ENCODE measurements at regions not wholly inside any gene's neighbourhood (a gene's known extent, or its start where the extent isn't known, plus 50 kb on each side); places are given as distances from the start of the nearest gene placed in this dataset.
"Not testable (repeated sequence)": the region's sequence is repeated elsewhere in the genome, so short reads cannot be mapped to it uniquely, and the experiment has no call there.

DNA sequence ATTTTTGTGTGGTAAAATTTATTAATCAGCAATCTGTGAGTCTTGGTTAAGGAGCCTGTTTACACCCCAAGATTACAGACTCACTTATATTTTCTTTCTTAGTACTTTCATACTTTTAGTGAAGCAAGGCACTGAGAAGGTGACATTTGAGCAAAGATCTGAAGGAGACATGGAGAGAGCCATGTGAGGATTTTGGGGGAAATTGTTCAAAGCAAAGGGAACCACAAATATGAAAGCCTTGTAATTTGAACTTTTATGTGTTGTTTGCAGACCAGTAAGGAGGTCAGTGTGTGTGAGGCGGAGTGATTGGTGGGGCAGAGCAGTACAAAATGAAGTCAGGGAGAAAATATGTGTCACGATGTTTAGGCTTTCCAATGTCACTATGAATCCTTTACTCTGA lies 140.7 kb upstream of the KLF12 start:
- TF ChIP-seq GATA1 (IDR thresholded peaks at IDR 0.05; ENCODE audit: low read depth, low read length) (no peak), POLR2A (IDR thresholded peaks at IDR 0.05; ENCODE audit: low read length) (no peak)
- no peak for DNase-seq

- no peak for DNase-seq
- TF ChIP-seq GATA1 (IDR thresholded peaks at IDR 0.05; ENCODE audit: low read depth, low read length) (no peak), POLR2A (IDR thresholded peaks at IDR 0.05; ENCODE audit: low read length) (no peak)
Observed at GRCh38 chr13:74273581-74273980, 139.4 kb upstream of the KLF12 start.

DNA sequence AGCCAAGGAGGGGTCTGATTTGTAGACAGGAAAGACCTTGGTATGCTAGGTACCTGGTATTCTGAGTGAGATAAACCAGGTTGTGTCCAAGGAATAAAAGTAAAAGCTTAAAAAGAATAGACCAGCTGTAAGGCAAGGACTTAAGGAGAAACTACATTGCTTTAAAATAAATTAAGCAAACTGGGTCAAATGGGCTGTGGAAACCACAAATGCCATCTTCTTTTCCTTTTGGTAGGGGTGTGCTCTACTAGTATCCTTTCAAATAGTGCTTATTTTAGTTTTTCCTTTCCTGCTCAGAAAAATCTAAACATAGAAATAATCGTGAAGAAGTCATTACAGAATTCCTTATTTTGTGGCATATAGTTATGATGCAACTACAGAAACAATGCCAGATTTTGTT lies 138.6 kb upstream of the KLF12 start:
- TF ChIP-seq POLR2A (IDR thresholded peaks at IDR 0.05; ENCODE audit: low read length) (no peak), GATA1 (IDR thresholded peaks at IDR 0.05; ENCODE audit: low read depth, low read length) (no peak)
- DNase-seq = no peak

GRCh38 chr13:74270018-74270417 lies 135.8 kb upstream of the KLF12 start:
- DNase-seq = no peak

DNA sequence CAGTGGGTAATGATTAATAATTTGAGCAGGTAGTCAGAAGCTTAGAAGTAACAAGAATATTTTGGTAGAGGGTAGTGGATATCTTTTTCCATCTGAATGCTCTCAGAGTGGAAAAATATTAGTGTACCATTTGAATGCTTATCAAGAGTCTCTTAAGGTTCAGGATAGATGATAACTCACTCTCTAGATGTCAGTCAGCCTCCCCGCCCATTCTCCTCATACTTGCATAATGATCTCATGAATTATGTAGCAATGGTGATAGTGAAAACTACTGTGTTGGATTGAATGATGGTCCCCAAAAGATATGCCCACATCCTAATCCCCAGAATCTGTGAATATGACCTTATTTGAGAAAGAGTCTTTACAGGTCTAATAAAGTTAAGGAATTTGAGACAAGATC lies 132.7 kb upstream of the KLF12 start:
- DNase-seq = no peak

More at GRCh38 chr13:74270018-74270417, 135.8 kb upstream of the KLF12 start:
- TF ChIP-seq GATA1 (IDR thresholded peaks at IDR 0.05; ENCODE audit: low read depth, low read length) = no peak
- no peak for TF ChIP-seq POLR2A (IDR thresholded peaks at IDR 0.05; ENCODE audit: low read length)

DNA sequence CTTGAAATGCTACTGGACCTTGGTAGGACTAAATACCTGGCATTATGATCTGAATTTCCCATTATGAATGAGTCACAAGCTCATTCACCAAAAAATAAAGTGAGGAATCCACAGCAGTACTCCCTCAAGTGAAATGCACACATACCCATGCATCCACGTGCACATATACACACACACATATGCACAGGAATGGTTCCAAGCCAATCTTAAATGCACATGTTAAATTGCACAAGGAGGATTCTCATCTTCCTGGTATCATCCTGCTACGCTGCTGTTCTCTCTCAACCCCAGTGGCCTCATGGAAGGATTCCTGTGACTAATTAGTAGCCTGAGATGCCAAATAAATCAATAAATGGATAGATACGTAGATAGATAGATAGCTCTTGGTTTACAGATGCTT lies 132.1 kb upstream of the KLF12 start:
- DNase-seq = no peak

More for the DNA sequence above, 132.7 kb upstream of the KLF12 start:
- no peak for TF ChIP-seq GATA1 (IDR thresholded peaks at IDR 0.05; ENCODE audit: low read depth, low read length)
- no peak for TF ChIP-seq POLR2A (IDR thresholded peaks at IDR 0.05; ENCODE audit: low read length)

GRCh38 chr13:74264333-74264732 lies 130.1 kb upstream of the KLF12 start:
- TF ChIP-seq GATA1 (IDR thresholded peaks at IDR 0.05; ENCODE audit: low read depth, low read length) = no peak
- no peak for TF ChIP-seq POLR2A (IDR thresholded peaks at IDR 0.05; ENCODE audit: low read length)
- DNase-seq = no peak

More for the DNA sequence above, 132.1 kb upstream of the KLF12 start:
- TF ChIP-seq GATA1 (IDR thresholded peaks at IDR 0.05; ENCODE audit: low read depth, low read length) (no peak), POLR2A (IDR thresholded peaks at IDR 0.05; ENCODE audit: low read length) (no peak)

DNA sequence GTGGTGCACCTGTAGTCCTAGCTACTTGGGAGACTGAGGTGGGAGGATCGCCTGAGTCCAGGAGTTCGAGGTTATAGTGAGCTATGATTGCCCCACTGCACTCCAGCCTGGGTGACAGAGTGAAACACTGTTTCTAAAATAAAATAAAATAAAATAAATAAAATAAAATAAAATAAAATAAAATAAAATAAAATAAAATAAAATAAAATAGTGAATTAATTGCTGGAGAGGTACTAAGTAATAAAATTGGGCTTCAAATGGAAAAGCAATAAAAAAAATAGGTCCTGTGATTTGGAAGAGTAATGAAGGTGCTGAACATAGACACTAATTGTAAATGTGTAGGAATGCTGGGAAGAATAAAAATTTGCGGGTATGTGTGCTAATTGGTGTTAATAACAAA lies 126.2 kb upstream of the KLF12 start:
- DNase-seq = not testable (repeated sequence)

DNA sequence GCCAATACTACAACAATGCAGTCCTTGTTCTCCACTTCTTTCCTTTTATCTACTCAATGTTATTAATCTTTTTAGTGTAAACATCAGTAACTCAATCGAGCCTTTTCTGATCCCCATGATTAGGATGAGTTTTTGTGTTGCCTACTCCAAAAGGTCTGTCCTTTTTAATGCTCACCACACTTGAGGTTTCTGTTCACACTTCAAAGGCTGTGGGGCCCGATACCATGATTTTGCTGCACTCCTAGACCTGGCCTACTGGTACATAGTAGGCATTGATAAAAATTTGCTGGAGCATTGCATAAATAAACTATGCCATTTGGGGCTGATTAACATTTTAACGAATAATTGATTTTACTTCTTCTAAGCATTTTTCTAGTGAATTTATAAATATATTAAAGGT lies 125.4 kb upstream of the KLF12 start:
- TF ChIP-seq GATA1 (IDR thresholded peaks at IDR 0.05; ENCODE audit: low read depth, low read length) = no peak
- no peak for TF ChIP-seq POLR2A (IDR thresholded peaks at IDR 0.05; ENCODE audit: low read length)

DNA sequence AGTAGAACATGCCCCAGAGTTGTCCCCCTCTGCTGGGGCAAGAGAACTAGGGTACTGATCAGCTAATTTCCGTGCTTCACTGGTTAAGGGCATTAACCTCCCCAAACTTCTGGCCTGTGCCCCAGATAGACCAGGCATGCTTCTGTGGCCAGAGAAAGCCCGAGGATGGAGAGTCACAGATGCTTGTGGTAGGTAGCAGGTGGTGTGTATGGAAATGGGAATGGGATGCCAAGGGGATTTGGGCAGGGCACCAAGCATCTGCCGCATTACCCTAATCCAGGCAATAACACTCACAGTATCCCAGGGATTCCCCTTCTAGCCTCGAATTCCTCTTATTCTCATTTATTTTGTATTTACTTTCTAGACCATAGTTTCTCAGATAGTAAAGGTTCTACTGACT lies 124.8 kb upstream of the KLF12 start:
- no peak for DNase-seq
- TF ChIP-seq GATA1 (IDR thresholded peaks at IDR 0.05; ENCODE audit: low read depth, low read length) (no peak), POLR2A (IDR thresholded peaks at IDR 0.05; ENCODE audit: low read length) (no peak)

More for the DNA sequence above, 125.4 kb upstream of the KLF12 start:
- no peak for DNase-seq

GRCh38 chr13:74256969-74257368 lies 122.8 kb upstream of the KLF12 start:
- TF ChIP-seq POLR2A (IDR thresholded peaks at IDR 0.05; ENCODE audit: low read length) (no peak), GATA1 (IDR thresholded peaks at IDR 0.05; ENCODE audit: low read depth, low read length) (no peak)
- no peak for DNase-seq

GRCh38 chr13:74253161-74253560 lies 119.0 kb upstream of the KLF12 start:
- TF ChIP-seq GATA1 (IDR thresholded peaks at IDR 0.05; ENCODE audit: low read depth, low read length) (no peak), POLR2A (IDR thresholded peaks at IDR 0.05; ENCODE audit: low read length) (no peak)
- DNase-seq = no peak

DNA sequence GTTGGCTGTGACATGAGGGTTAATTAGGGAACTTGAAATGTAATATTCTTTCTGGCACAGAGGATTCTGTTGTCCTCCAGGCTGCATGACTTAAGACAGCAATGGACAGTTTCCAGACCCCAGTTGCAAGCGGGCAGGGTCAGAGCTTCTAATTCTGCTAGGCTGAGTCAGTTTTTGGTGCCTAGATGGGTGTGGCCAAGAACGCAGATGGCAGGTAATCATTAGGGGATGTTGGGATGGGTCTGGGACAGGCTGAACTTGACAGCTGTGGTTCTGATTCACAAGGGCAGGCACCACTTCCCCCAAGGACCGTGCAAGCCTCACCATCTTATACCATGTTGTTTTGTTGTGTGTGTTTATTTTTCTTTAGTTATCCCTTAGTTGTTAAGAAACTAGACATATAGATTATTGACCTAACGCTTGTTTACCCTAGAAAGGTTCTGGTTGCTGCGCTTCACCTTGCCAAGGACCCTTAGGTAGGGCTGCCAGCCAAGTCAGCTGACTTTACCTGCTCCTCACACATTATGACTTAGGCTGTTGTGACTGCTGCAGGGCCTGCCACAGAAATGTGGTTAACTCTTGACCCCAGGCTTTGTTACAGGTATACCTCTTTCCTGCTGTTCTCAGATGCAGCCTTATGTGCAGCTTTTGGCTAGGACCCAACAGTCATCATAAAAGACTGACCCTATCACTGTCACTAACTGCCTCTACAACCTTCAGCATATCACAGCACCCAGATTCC lies 117.7 kb upstream of the KLF12 start:
- DNase-seq = no peak

DNA sequence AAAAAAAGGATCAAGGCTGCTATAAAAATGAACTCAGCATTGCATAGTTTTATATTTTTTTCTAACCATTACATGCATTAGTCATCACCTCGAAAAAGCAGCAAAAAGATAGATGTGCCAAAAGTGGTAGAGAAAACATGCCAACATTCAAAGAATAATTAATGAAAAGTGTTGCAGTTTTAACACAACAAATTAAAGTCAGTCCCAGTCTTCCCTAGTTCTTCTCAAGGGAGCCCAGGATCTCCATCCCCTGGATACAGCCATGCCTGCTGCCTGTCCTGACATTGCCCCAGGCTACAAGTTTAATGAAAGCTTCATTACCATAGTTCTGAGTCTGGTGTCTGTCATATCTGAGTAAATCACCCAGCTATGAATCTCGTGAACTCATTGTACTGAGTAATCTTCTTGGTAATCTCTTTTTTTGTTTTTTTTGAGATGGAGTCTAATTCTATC lies 116.6 kb upstream of the KLF12 start:
- DNase-seq = no peak

More for the DNA sequence above, 117.7 kb upstream of the KLF12 start:
- no peak for TF ChIP-seq GATA1 (IDR thresholded peaks at IDR 0.05; ENCODE audit: low read depth, low read length)
- TF ChIP-seq POLR2A (IDR thresholded peaks at IDR 0.05; ENCODE audit: low read length) = no peak

GRCh38 chr13:74248477-74248876 lies 114.3 kb upstream of the KLF12 start:
- no peak for TF ChIP-seq POLR2A (IDR thresholded peaks at IDR 0.05; ENCODE audit: low read length)
- no peak for TF ChIP-seq GATA1 (IDR thresholded peaks at IDR 0.05; ENCODE audit: low read depth, low read length)
- no peak for DNase-seq

More for the DNA sequence above, 116.6 kb upstream of the KLF12 start:
- TF ChIP-seq POLR2A (IDR thresholded peaks at IDR 0.05; ENCODE audit: low read length) (no peak), GATA1 (IDR thresholded peaks at IDR 0.05; ENCODE audit: low read depth, low read length) (no peak)

Measured in erythroblast (primary cell).